Endothelial cell of umbilical vein (primary cell): ENCODE measurements at regions not wholly inside any gene's neighbourhood (a gene's known extent, or its start where the extent isn't known, plus 50 kb on each side); places are given as distances from the start of the nearest gene placed in this dataset.

ENCODE experiments used
- MYC ChIP-seq: IDR thresholded peaks from one replicate; pipeline ENCODE4 v1.6.1; 2011; ENCODE audit warnings: mild to moderate bottlenecking, low read depth, low read length
- POLR2A ChIP-seq: IDR thresholded peaks from 2 replicates; pipeline ENCODE4 v1.6.1; 2012; ENCODE audit warnings: low read depth, mild to moderate bottlenecking, control low read depth, low read length

DNA sequence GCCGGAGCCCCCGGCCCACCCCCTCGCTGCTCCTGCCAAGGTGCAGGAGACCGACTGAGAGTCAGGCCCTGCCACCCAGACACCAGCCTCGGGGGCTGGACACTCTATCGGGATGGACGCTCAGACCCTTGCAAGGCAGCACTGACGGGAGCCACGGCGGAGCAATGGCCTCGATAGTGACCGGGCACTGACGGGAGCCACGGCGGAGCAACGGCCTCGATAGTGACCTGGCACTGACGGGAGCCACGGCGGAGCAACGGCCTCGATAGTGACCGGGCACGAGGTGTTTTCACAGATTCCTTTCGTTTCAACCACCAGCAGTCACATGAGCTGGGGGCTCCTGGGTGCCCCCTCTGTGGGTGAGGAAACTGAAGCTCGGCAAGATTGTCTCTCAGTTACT, 123.6 kb upstream of the PPP1R26 start:
- TF ChIP-seq MYC (no peak), POLR2A (no peak)
